ENCODE measurements at regions not wholly inside any gene's neighbourhood (a gene's known extent, or its start where the extent isn't known, plus 50 kb on each side); places are given as distances from the start of the nearest gene placed in this dataset.
A peak's percentile ranks its signal among the peaks of the same experiment; 100 is the strongest.
"Not testable (repeated sequence)": the region's sequence is repeated elsewhere in the genome, so short reads cannot be mapped to it uniquely, and the experiment has no call there.

GRCh38 chr14:52131640-52132320, 62.9 kb upstream of the NID2 start:
- H3K27me3 ChIP-seq, result no peaks in the 10 kb centered on the region
- TF ChIP-seq, protein P1, sequence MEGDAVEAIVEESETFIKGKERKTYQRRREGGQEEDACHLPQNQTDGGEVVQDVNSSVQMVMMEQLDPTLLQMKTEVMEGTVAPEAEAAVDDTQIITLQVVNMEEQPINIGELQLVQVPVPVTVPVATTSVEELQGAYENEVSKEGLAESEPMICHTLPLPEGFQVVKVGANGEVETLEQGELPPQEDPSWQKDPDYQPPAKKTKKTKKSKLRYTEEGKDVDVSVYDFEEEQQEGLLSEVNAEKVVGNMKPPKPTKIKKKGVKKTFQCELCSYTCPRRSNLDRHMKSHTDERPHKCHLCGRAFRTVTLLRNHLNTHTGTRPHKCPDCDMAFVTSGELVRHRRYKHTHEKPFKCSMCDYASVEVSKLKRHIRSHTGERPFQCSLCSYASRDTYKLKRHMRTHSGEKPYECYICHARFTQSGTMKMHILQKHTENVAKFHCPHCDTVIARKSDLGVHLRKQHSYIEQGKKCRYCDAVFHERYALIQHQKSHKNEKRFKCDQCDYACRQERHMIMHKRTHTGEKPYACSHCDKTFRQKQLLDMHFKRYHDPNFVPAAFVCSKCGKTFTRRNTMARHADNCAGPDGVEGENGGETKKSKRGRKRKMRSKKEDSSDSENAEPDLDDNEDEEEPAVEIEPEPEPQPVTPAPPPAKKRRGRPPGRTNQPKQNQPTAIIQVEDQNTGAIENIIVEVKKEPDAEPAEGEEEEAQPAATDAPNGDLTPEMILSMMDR (IDR thresholded peaks at IDR 0.05), result peak; percentile 52 to 79
- H3K36me3 ChIP-seq, result no peaks in the 10 kb centered on the region
- DNase-seq (ENCODE audit: low spot score), result peak; percentile 85
- peaks cover 0 to 17% of the 10 kb centered on the region in 2 donors for H3K9me3 ChIP-seq
- no peak overlapping the region for H3K4me3 ChIP-seq
- H3K4me1 ChIP-seq, result peaks cover 0 to 14% of the 10 kb centered on the region in 2 donors
- peak overlapping the region in 1 of 2 donors; percentile 32 for H3K27ac ChIP-seq

DNA sequence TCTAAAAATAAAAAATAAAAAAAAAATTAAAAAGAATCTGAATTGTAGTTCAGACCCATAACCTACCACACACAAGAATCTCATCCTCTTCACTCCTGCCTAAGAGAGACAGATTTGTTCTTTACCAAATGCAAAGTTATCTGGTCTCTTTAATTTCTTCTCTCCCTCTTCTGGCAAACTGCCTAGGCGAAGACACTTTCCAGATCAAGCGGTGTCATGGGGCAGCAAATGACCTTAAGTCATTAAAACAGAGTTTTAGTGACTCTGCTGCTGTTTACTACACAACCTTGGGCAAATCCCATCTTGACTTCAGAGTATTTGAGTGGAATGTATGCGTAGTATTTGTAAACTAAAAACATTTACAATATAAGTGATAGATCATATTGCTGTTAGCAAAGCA, 60.9 kb upstream of the NID2 start:
- DNase-seq (ENCODE audit: low spot score), result no peak
- no peak overlapping the region for H3K4me3 ChIP-seq
- H3K36me3 ChIP-seq, result no peaks in the 10 kb centered on the region
- TF ChIP-seq, protein P1 (IDR thresholded peaks at IDR 0.05), result no peak
- no peaks in the 10 kb centered on the region for H3K27me3 ChIP-seq
- H3K9me3 ChIP-seq, result peaks cover 0 to 6% of the 10 kb centered on the region in 2 donors
- H3K27ac ChIP-seq, result no peak overlapping the region
- peaks cover 0 to 26% of the 10 kb centered on the region in 2 donors for H3K4me1 ChIP-seq

DNA sequence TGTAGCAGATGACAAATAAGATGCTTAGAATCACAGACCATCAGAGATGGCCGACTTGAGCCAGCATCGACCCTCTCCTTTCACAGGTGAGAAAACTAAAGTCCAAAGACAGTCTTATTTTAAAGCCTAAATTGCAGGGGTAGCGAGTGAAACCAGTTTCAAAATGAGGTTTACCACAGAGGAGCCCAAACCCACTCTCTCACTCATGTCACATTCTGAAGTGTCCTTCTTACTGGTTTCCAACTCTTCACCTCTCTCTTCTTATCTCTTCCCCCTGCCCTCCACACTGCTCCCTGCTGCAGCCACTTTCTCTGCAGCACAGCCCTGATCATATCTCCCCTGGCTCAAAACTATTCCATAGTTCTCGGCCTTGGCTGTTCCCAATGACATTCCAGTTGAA, 57.0 kb upstream of the NID2 start:
- Histone ChIP-seq H3K27ac (peak overlapping the region in 1 of 2 donors; percentile 32), H3K36me3 (no peaks in the 10 kb centered on the region), H3K4me3 (no peak overlapping the region), H3K9me3 (no peaks in the 10 kb centered on the region), H3K27me3 (no peaks in the 10 kb centered on the region), H3K4me1 (peaks cover 0 to 23% of the 10 kb centered on the region in 2 donors)
- DNase-seq (ENCODE audit: low spot score), result no peak
- TF ChIP-seq, protein P1 (IDR thresholded peaks at IDR 0.05), result no peak

DNA sequence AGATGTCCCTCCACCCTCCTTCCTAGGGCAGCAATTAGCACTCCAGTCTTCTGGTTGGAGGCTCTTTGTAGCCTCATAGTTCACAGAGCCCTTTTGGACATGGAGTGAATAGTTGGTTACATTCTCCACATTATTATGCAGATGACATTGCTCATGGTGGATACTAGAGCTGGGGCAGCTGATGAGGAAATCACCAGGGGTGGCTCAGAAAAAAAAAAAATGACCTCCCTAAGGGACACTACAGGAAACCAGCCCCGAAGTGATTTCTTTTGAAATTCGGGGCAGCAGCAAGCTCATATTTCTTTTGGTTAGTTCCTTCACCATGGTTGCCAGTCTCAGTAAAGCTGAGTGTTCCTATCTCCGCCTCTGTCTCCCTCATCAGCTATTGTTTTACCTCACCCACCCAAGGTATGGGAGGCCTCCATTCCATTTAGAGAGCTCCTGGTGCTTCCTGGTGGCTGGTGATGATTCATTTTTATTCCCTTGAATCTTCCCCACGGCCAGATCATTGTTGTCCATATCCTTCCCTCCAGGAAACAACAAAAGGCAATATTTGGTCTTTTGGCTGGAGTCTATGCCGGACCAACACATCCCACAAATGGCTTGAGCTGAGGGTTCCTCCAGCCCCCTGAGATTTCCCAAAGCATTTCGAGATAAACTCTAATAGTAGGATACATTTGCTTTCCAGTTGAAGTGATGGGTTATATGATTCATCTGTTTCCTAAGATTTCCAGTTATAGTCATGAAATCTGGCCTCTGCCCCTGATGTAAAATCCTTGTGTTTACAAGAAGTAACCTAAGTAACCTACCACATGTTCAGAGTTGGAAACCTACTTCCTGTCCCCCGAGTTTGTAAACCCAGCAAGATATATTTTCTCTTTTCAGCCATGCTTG, 56.2 kb upstream of the NID2 start:
- Histone ChIP-seq H3K4me1 (peaks cover 0 to 23% of the 10 kb centered on the region in 2 donors), H3K9me3 (no peaks in the 10 kb centered on the region), H3K36me3 (no peaks in the 10 kb centered on the region), H3K27me3 (no peaks in the 10 kb centered on the region), H3K4me3 (no peak overlapping the region), H3K27ac (peak overlapping the region; percentile 31 to 32)
- TF ChIP-seq, protein P1 (IDR thresholded peaks at IDR 0.05), result no peak
- DNase-seq (ENCODE audit: low spot score), result no peak

GRCh38 chr14:52122163-52122562, 53.3 kb upstream of the NID2 start:
- H3K27ac ChIP-seq; H3K9me3 ChIP-seq; H3K36me3 ChIP-seq; H3K27me3 ChIP-seq; H3K4me3 ChIP-seq; DNase-seq (ENCODE audit: low spot score): not testable (repeated sequence)
- H3K4me1 ChIP-seq, result peaks cover 0 to 15% of the 10 kb centered on the region in 2 donors

- no peak for DNase-seq (ENCODE audit: low spot score)
- no peaks in the 10 kb centered on the region for H3K9me3 ChIP-seq
- TF ChIP-seq, protein P1 (IDR thresholded peaks at IDR 0.05), result no peak
- no peaks in the 10 kb centered on the region for H3K36me3 ChIP-seq
- no peak overlapping the region for H3K27ac ChIP-seq
- peaks cover 0 to 15% of the 10 kb centered on the region in 2 donors for H3K4me1 ChIP-seq
- H3K4me3 ChIP-seq, result no peak overlapping the region
- H3K27me3 ChIP-seq, result no peaks in the 10 kb centered on the region
Observed at GRCh38 chr14:52121441-52121840, 52.6 kb upstream of the NID2 start.
